Testis (tissue), 2 donors: ENCODE measurements at regions not wholly inside any gene's neighbourhood (a gene's known extent, or its start where the extent isn't known, plus 50 kb on each side); places are given as distances from the start of the nearest gene placed in this dataset.

Experiments used
- POLR2A ChIP-seq: fragments of 450-650 bp; IDR thresholded peaks from one replicate; pipeline ENCODE4 v1.6.1; 2017; ENCODE audit warnings: antibody characterized with exemption, mild to moderate bottlenecking, moderate library complexity
- TF ChIP-seq, protein P1 (sequence below), 3 experiments: fragments of 450-650 bp in 2 of 3; fragments of 200-600 bp in 1 of 3; sonication (generic) in 1 of 3; IDR thresholded peaks; one replicate each; pipeline ENCODE4 v1.5.1; 2016 to 2019; ENCODE audit warnings: antibody characterized with exemption in 3 of 3, mild to moderate bottlenecking in 2 of 3, moderate library complexity in 1 of 3

- TF ChIP-seq, protein P1, sequence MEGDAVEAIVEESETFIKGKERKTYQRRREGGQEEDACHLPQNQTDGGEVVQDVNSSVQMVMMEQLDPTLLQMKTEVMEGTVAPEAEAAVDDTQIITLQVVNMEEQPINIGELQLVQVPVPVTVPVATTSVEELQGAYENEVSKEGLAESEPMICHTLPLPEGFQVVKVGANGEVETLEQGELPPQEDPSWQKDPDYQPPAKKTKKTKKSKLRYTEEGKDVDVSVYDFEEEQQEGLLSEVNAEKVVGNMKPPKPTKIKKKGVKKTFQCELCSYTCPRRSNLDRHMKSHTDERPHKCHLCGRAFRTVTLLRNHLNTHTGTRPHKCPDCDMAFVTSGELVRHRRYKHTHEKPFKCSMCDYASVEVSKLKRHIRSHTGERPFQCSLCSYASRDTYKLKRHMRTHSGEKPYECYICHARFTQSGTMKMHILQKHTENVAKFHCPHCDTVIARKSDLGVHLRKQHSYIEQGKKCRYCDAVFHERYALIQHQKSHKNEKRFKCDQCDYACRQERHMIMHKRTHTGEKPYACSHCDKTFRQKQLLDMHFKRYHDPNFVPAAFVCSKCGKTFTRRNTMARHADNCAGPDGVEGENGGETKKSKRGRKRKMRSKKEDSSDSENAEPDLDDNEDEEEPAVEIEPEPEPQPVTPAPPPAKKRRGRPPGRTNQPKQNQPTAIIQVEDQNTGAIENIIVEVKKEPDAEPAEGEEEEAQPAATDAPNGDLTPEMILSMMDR (IDR thresholded peaks at IDR 0.05): no peak
- TF ChIP-seq POLR2A: no peak
Measured at GRCh38 chr4:134812611-134813010, 611.0 kb upstream of the PABPC4L start.
